K562 (cell line): ENCODE measurements at regions not wholly inside any gene's neighbourhood (a gene's known extent, or its start where the extent isn't known, plus 50 kb on each side); places are given as distances from the start of the nearest gene placed in this dataset.

Source experiments
- ATAC-seq: fragments of 200-7000 bp; cut with Tn5 transposase; 3 replicates; pipeline ENCODE4 v1.9.1; 2020; ENCODE audit warnings: moderate library complexity
- BruUV-seq: library from RNA; stranded (reverse); fragments of 400-500 nt; replicated peaks from 2 replicates; lab custom pipeline; 2021; lab: Mats Ljungman, UMichigan
- CTCF ChIA-PET: fragments of 300-600 bp; formaldehyde crosslinking; extraction: SDS; loops from one replicate; lab custom pipeline; 2021; ENCODE audit warnings: low intra/inter-chr PET ratio; lab: Yijun Ruan, JAX
- POLR2A ChIA-PET: fragments of 300-600, 350-650 bp; sonication (Branson Sonifier 250); formaldehyde crosslinking; extraction: SDS; loops from one replicate; lab custom pipeline; 2021; ENCODE audit warnings: antibody characterized with exemption, inconsistent platforms; lab: Yijun Ruan, JAX
- DNase-seq, 4 experiments: peaks; one replicate each; pipeline versions ENCODE4 v3.0.0 to v3.0.0-alpha.2; 2011 to 2018; ENCODE audit warnings: low spot score in 3 of 4, mixed read lengths in 3 of 4; ENCODE audit errors: extremely low read depth in 1 of 4
- FAIRE-seq: peaks from 2 replicates; lab custom pipeline; 2011; peaks lifted over from hg19 to GRCh38; lab: Jason Lieb, UNC
- H2AFZ ChIP-seq: 2 replicates; pipeline ENCODE4 v1.6.0; 2011; ENCODE audit warnings: low read depth, low read length, control low read depth, inconsistent platforms
- H3K27ac ChIP-seq: fragments of 200-600 bp; 3 replicates; pipeline ENCODE4 v1.8.0; 2011; ENCODE audit warnings: low read depth, mild to moderate bottlenecking, control low read depth, inconsistent platforms, low read length, moderate library complexity, mixed read lengths; ENCODE audit errors: extremely low read depth
- H3K27me3 ChIP-seq, 2 experiments: fragments of 300-600 bp in 1 of 2; 2 replicates in 1 of 2; 3 replicates in 1 of 2; pipeline versions ENCODE4 v1.6.0 to v1.8.0; 2011; ENCODE audit warnings: inconsistent platforms in 2 of 2, low read length in 2 of 2, mild to moderate bottlenecking in 1 of 2, mixed read lengths in 1 of 2, moderate library complexity in 1 of 2; ENCODE audit not compliant: control insufficient read depth in 2 of 2, insufficient read depth in 2 of 2
- H3K36me3 ChIP-seq: fragments of 300-600 bp; 3 replicates; pipeline ENCODE4 v1.8.0; 2011; ENCODE audit warnings: mild to moderate bottlenecking, low read length, inconsistent platforms; ENCODE audit not compliant: control insufficient read depth, insufficient read depth
- H3K4me1 ChIP-seq, 2 experiments: fragments of 200-600 bp in 1 of 2; replicated peaks in 1 of 2; 2 replicates in 1 of 2; 3 replicates in 1 of 2; pipeline versions ENCODE4 v1.5.1 to v1.8.0; 2011; ENCODE audit warnings: inconsistent platforms in 2 of 2, low read length in 2 of 2, mild to moderate bottlenecking in 1 of 2, mixed read lengths in 1 of 2, moderate library complexity in 1 of 2; ENCODE audit not compliant: control insufficient read depth in 2 of 2, insufficient read depth in 2 of 2
- H3K4me2 ChIP-seq: 2 replicates; pipeline ENCODE4 v1.6.1; 2011; ENCODE audit warnings: low read length, control low read depth, inconsistent platforms, mixed read lengths; ENCODE audit not compliant: insufficient read depth
- H3K4me3 ChIP-seq: fragments of 200-600 bp; sonication (generic), shearing (Covaris generic); 2 replicates; pipeline ENCODE4 v1.5.1; 2016; ENCODE audit warnings: control low read depth, inconsistent platforms
- H3K79me2 ChIP-seq: fragments of 200-600 bp; 3 replicates; pipeline ENCODE4 v1.8.0; 2011; ENCODE audit warnings: low read length, inconsistent platforms; ENCODE audit not compliant: control insufficient read depth, insufficient read depth
- H3K9ac ChIP-seq, 2 experiments: 2 replicates each; pipeline versions ENCODE4 v1.6.0 to v1.6.1; 2011; ENCODE audit warnings: low read depth in 2 of 2, low read length in 2 of 2, control low read depth in 1 of 2, inconsistent platforms in 1 of 2, mild to moderate bottlenecking in 1 of 2, mixed read lengths in 1 of 2; ENCODE audit not compliant: insufficient read depth in 1 of 2
- H3K9me1 ChIP-seq: one replicate; pipeline ENCODE4 v1.6.0; 2011; ENCODE audit warnings: inconsistent platforms, mild to moderate bottlenecking, low read length, moderate library complexity; ENCODE audit not compliant: control insufficient read depth, insufficient read depth
- H3K9me3 ChIP-seq: replicated peaks from 2 replicates; pipeline ENCODE4 v1.5.1; 2011; ENCODE audit warnings: low read depth, low read length, inconsistent platforms; ENCODE audit not compliant: control insufficient read depth, insufficient read depth
- H4K20me1 ChIP-seq: replicated peaks from 2 replicates; pipeline ENCODE4 v1.6.1; 2011; ENCODE audit warnings: low read length, inconsistent platforms, mixed read lengths; ENCODE audit not compliant: control insufficient read depth, insufficient read depth
- CREM ChIP-seq: IDR thresholded peaks from 2 replicates; pipeline ENCODE4 v1.6.1; 2014; ENCODE audit warnings: antibody characterized with exemption, low read depth
- ETV6 ChIP-seq, 3 experiments: fragments of 150-350 bp in 1 of 3; sonication (generic) in 1 of 3; formaldehyde crosslinking in 1 of 3; IDR thresholded peaks; 2 replicates each; pipeline versions ENCODE4 v1.6.1 to v1.8.0; 2014 to 2022; ENCODE audit warnings: borderline replicate concordance in 2 of 3, low read depth in 2 of 3, antibody characterized with exemption in 1 of 3, low read length in 1 of 3, mild to moderate bottlenecking in 1 of 3, missing genetic modification reagents in 1 of 3
- MEF2D ChIP-seq: conservative IDR thresholded peaks from 2 replicates; pipeline ENCODE4 v1.6.1; 2016; ENCODE audit warnings: low read depth, missing genetic modification characterization, missing compliant biosample characterization
- NFE2 ChIP-seq: IDR thresholded peaks from 2 replicates; pipeline ENCODE4 v1.6.1; 2014; ENCODE audit warnings: antibody characterized with exemption, low read depth
- RBFOX2 ChIP-seq: fragments of 200-400 bp; formaldehyde crosslinking; IDR thresholded peaks from 2 replicates; pipeline ENCODE4 v1.6.1; 2017; ENCODE audit warnings: low read depth, mild to moderate bottlenecking, low read length, moderate library complexity
- RBM34 ChIP-seq: fragments of 200-400 bp; formaldehyde crosslinking; IDR thresholded peaks from 2 replicates; pipeline ENCODE4 v1.6.1; 2018; ENCODE audit warnings: low read length, borderline replicate concordance; ENCODE audit not compliant: insufficient read depth
- TAF15 ChIP-seq: fragments of 200-400 bp; formaldehyde crosslinking; IDR thresholded peaks from 2 replicates; pipeline ENCODE4 v1.6.1; 2017; ENCODE audit warnings: mild to moderate bottlenecking, low read depth, low read length, moderate library complexity
- TRIM24 ChIP-seq, 2 experiments: fragments of 450-650 bp; IDR thresholded peaks; 2 replicates each; pipeline ENCODE4 v1.6.1; 2016
- ZKSCAN1 ChIP-seq: fragments of 150-350 bp; IDR thresholded peaks from 2 replicates; pipeline ENCODE4 v1.6.1; 2016; ENCODE audit warnings: low read depth, low read length
- ZNF318 ChIP-seq, 2 experiments: fragments of 450-650 bp; IDR thresholded peaks; 2 replicates each; pipeline ENCODE4 v1.6.1; 2016; ENCODE audit warnings: mild to moderate bottlenecking in 2 of 2, borderline replicate concordance in 1 of 2, low read depth in 1 of 2, moderate library complexity in 1 of 2
- WGBS: fragments of 100-300 bp; shearing (Covaris generic); methylation state at CpG from one replicate; pipeline ENCODE4 v1.1.6; 2016; ENCODE audit warnings: low coverage, mixed read lengths; ENCODE audit not compliant: insufficient coverage; ENCODE audit errors: missing lambda C conversion rate; 5-methylcytosine and 5-hydroxymethylcytosine counted together
- in situ Hi-C: fragments of 300-500 bp; cut with MboI; formaldehyde crosslinking; loops from 4 replicates; pipeline ENCODE4 v1.15.0; 2018; ENCODE audit warnings: inconsistent platforms, mixed read lengths
- intact Hi-C: fragments of 100-400 bp; cut with micrococcal nuclease; formaldehyde crosslinking; loops from 2 replicates; pipeline ENCODE4 v1.14.2; 2022
- TF ChIP-seq, protein P1 (sequence below): fragments of 450-650 bp; formaldehyde crosslinking; IDR thresholded peaks from 2 replicates; pipeline ENCODE4 v1.4.0; 2020; ENCODE audit warnings: mild to moderate bottlenecking, moderate library complexity
- TF ChIP-seq, protein P2 (sequence below): fragments of 200-800 bp; sonication (Bioruptor generic); IDR thresholded peaks from 2 replicates; pipeline ENCODE4 v1.6.1; 2017; ENCODE audit warnings: missing genetic modification characterization, missing compliant biosample characterization

DNA sequence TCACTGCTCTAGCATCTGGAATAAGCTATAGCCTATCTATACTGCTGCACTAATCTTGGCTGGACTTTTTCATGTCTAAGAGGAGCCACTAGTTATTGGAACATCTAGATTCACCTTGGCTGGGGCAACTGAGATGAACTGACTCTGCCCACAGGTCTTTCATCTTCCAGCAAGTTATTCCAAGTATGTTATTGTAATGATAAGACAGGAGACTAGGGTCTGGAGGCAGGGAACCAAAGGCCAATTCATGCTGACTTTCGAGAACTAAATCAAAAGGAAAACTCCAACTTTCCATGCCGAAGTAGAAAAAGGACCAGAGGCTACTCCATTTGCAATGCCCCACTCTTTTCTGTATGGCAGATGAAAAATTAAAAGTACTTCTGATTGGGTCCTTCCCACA, 1243.0 kb upstream of the RAG2 start:
- no TSS peak for BruUV-seq
- WGBS, result 16% methylated on average over 2 of the region's 2 CpGs
- Histone ChIP-seq H2AFZ (no peak overlapping the region), H3K4me3 (no peak overlapping the region), H3K27ac (no peak overlapping the region), H3K9me1 (no peaks in the 10 kb centered on the region), H3K4me2 (no peak overlapping the region), H3K36me3 (no peaks in the 10 kb centered on the region), H3K27me3 (no peaks in the 10 kb centered on the region), H3K9me3 (no peaks in the 10 kb centered on the region), H4K20me1 (no peaks in the 10 kb centered on the region), H3K79me2 (no peaks in the 10 kb centered on the region), H3K9ac (no peak overlapping the region), H3K4me1 (no peaks in the 10 kb centered on the region)
- CTCF ChIA-PET, result no interaction called here
- no peak for DNase-seq
- POLR2A ChIA-PET, result no interaction called here
- intact Hi-C loops, result no loop called here
- FAIRE-seq, result no peak
- in situ Hi-C loops, result no loop called here
- no peak for ATAC-seq
- TF ChIP-seq ZNF318 (IDR thresholded peaks at IDR 0.05; ENCODE audit: borderline replicate concordance in 1 of 2, low read depth in 1 of 2) (no peak), MEF2D (tag) (no peak), ZKSCAN1 (no peak), ETV6 (IDR thresholded peaks at IDR 0.05; ENCODE audit: borderline replicate concordance in 1 of 2, low read depth in 2 of 2, low read length in 1 of 2) (no peak), ETV6 (CRISPR knock-in tag; IDR thresholded peaks at IDR 0.05; ENCODE audit: borderline replicate concordance) (no peak), NFE2 (no peak), RBFOX2 (no peak), CREM (no peak), RBM34 (no peak), TAF15 (no peak), TRIM24 (IDR thresholded peaks at IDR 0.05) (no peak)
- TF ChIP-seq, protein P1, sequence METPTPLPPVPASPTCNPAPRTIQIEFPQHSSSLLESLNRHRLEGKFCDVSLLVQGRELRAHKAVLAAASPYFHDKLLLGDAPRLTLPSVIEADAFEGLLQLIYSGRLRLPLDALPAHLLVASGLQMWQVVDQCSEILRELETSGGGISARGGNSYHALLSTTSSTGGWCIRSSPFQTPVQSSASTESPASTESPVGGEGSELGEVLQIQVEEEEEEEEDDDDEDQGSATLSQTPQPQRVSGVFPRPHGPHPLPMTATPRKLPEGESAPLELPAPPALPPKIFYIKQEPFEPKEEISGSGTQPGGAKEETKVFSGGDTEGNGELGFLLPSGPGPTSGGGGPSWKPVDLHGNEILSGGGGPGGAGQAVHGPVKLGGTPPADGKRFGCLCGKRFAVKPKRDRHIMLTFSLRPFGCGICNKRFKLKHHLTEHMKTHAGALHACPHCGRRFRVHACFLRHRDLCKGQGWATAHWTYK (CRISPR knock-in tag), result no peak
- TF ChIP-seq, protein P2, sequence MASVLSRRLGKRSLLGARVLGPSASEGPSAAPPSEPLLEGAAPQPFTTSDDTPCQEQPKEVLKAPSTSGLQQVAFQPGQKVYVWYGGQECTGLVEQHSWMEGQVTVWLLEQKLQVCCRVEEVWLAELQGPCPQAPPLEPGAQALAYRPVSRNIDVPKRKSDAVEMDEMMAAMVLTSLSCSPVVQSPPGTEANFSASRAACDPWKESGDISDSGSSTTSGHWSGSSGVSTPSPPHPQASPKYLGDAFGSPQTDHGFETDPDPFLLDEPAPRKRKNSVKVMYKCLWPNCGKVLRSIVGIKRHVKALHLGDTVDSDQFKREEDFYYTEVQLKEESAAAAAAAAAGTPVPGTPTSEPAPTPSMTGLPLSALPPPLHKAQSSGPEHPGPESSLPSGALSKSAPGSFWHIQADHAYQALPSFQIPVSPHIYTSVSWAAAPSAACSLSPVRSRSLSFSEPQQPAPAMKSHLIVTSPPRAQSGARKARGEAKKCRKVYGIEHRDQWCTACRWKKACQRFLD (CRISPR knock-in tag), result no peak
